GM19455 (cell line): ENCODE measurements at regions not wholly inside any gene's neighbourhood (a gene's known extent, or its start where the extent isn't known, plus 50 kb on each side); places are given as distances from the start of the nearest gene placed in this dataset.

Source experiments
- ATAC-seq: cut with Tn5 transposase; IDR thresholded peaks from one replicate; pipeline ENCODE4 v1.9.1; 2021; ENCODE audit not compliant: unreplicated experiment

DNA sequence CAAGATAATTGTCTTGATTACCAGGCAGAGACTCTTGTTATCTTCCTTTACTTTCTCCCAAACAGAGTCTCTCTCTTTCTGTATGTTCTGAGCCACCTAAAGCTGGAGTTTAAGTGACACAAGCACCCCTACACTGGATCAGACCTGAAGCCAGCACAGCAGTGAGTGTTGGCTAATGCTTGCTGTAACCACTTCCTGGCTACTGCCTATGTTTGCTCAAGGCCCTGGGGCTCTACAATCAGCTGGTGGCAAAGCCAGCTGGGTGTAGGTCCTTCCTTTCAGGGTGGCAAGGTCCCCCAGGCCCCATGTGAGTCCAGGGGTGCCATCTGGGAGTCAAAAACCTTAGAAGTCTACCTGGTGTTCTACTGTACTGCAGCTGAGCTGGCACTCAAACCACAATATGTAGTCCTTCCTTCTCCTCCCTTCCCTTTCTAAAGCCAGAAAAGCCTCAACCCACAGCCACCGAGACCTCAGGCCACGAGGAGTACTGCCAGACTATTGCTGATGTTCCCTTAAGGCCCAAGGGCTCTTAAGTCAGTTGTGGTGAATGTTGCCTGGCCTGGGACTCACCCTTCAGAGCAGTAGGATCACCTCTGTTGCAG, 416.3 kb downstream of the ADRA2A start:
- ATAC-seq: no peak

DNA sequence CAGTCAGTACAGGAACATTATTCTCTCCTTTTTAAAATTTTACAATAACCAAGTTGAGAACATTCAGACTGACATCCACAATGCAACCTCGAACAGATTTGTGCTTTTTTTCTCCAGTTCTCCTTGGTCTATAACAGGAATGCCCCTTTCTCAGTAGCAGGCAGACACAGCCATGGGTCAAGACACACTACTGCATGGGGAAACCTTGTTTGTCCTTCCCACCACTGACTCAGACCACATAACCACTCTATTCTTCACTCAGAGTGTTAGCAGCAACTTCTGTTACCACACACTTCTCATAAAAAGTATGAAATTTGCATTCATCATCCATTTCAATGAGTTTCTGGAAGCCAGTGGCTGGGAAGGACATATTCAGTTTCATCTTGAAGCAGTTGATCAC, 421.7 kb downstream of the ADRA2A start:
- ATAC-seq: no peak

DNA sequence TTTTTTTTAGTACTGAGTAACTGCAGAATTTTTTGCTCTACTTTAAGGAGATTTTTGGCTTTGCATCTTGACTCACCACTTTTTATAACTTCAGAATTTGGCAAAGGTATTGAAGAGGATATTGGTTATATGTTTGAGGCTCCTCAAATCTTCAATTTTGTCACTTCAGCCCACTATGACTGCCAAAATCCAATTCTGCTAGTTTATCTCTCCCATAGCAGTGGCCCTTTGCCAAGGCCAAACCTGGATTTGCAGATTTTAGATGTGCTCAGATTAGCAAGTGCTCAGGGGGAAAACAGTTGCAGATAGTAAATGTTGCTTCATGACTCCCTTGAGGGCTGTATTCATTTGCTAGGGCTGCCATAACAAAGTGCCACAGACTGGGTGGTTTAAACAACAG, 427.5 kb downstream of the ADRA2A start:
- ATAC-seq: no peak

DNA sequence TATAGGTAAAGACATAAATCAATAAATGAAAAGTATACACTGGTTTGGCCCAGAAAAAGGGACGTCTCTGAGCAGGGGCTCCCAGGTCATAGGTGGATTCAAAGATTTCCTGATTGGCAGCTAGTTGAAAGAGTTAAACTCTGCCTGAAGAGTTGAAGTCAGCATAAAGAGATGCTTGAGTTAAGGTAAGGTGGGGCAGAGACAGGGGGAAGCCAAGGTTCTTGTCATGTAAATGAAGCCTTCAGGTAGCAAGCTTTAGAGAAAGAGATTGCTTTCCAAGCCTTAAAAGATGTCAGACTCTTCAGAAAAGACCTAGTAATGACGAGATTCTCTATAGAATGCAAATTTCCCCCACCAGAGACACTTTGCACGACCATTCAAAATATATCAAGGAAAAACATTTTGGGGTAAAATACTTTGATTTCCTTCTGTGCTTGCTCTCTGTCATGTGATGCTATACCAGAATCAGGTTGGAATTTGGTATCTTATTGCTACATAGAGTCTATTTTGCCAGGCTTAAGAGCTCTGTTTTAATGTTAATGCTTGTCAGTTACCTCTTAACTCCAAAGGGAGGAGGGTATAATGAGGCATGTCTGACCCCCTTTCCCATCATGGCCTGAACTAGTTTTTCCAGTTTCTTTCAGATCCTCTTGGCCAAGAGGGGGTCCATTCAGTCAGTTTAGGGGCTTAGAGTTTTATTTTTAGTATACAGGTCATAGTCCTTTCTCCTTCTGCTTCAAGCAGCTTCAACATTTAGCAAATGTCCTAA, 429.6 kb downstream of the ADRA2A start:
- no peak for ATAC-seq

DNA sequence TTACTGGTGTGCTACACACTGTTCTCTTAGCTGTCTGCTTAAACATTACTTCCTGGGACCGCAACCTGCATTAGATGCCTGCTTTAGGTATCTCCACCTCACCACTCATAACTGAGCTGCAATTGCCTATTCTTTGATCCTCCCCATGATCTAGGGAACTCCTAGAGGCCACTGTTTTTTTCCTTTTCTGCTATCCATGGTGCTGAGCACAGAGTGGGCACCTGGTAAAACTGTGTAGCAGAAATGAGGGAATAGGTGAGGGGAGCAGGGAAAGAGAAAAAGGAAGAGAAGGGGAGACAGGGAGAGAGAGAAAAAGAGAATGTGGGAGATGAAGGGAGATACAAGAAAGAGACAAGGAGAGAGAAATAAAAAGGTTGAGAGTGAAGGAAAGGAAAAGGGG, 434.9 kb downstream of the ADRA2A start:
- no peak for ATAC-seq

DNA sequence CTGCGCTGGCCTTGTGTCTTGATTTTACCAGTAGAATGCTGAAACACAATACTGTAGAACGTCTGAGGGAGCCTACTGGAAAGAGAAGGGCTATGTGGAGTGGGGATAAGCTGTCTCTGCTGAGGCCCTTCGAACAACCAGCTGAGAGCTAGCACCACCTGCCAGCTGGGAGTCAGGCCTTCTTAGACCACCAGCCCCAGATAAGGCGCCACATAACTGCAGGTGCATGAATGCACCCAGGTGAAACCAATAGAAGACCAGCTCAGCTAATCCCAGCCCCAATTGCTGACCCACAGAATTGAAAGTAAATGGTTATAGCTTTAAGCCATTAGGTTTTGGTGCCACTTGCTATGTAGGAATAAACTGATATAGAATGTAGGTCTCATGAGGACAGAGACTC, 438.4 kb downstream of the ADRA2A start:
- ATAC-seq: no peak

DNA sequence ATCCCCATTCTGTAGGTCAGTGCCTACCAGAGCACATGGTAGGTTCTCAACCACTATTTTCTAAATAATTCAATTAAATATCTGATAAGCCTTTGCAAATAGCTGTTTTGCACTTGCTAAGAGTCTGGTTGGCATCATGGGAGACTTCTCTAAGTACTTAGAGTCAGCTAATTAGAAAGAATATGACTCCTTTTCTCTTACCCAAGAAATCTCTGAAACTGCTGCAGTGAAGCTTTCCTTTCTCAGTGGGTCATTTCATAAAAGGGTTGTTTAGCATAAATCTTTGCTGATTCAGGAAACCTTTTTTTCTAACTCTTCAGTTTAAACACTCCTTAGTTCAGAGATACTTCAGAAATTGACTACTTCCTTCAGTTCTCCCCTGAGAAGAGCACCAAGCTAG, 438.9 kb downstream of the ADRA2A start:
- no peak for ATAC-seq

DNA sequence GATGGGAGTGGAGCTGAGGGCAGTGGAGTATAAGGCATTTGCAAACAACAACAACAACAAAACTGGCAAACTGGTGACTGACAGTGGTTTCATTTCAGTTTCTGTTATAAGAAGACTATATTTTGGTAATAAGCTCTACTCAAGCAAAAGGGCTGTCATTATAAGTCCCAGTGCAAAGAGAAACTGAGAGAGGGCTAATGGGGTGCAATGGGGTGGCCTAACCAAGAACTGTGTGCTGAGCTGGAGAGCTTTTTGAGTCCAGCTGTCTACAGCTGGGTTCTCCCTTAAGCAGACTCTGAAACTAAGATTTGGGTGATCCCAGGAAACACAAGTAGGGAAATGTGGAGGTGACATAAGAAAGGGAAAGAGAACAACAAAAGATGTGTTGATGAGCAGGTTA, 439.3 kb downstream of the ADRA2A start:
- ATAC-seq: no peak

DNA sequence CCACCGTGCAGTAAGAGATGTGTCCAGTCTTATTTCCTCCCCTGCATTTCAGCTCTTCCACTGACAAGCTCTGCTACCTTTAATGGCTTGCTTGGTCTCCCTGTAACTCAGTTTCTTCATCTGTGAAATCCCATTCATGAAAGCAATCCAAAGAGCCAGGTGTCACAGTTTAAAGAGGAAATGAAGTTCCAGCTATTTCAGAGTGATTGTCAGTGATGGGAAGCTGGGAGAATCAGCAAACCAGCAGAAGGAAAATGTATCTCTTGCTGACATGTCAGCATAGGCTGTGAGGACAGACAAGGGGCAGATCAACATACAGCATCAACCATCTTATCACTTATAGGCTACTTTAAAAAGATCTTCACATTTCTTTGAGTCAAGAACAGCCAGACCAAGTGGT, 445.3 kb downstream of the ADRA2A start:
- ATAC-seq: no peak

DNA sequence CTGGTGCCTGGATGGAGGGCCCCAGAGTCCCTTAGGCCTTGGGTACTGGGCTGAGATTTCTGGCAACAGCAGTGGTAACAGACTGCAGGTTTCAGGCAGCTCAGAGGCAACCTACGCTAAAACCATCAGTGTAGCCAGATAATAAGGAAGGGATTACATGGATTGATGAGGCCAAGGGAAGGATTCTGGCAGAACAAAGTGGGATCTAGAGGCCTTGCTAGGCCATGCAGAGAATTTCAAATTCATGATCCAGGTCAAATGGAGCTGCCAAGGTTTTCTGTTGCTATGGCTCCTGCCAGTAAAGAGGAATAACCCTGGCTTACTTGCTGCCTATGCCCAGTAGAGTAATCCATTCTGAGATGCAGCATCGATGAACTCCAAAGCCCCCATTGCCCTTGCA, 445.7 kb downstream of the ADRA2A start:
- no peak for ATAC-seq

DNA sequence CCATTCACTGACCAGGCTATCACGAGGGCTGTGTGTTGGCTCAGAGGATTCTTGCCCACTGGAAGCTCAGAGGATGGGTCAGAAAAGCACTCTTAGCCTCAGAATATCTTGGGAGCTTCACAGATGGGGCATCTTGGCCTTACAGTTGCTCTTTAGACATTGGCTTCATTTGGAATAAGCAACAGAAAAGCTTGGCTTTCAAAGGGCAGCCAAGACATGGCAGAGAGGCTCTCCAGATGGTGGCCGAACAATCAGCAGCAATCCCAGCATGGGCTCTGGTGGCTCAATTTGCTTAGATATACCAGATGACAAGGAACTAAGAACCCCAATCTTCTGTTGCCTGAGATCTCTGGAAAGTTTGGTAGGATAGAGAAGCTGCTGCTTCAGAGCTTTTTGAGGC, 446.2 kb downstream of the ADRA2A start:
- ATAC-seq: no peak

DNA sequence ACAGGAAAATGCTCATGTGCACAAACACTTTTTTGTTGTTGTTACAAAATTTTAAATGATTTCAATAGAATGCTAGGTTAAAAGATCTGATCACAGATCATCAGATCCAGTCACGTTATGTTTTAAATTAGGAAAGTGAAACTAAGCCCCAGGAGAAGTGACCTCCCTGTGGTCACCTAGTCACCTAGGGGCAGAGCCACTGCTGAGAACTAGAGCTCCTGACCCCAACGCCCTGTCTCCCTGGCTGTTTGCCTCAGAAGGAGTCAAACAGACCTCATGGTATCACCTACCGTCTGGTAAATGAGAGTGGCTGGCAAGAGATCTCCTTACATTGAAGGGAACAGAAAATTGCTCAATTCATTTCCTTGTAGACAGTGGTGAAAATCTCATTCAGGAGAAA, 447.3 kb downstream of the ADRA2A start:
- no peak for ATAC-seq

DNA sequence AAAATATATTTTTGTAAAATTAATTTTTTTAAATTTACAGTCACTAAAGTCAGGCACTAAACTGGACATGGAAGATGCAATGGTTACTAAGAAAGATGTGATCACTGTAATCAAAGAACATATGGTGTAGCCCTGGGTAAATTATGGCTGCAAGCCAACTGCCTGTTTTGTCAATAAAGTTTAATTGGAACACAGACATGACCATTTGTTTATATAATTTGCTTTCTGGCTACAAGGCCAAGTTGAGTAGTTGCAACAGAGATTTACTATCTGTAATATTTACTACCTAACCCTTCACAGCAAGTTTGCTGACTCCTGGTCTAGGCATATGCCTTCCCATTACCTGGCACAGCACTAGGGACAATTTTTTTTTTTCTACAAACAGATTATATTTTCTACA, 448.9 kb downstream of the ADRA2A start:
- ATAC-seq: no peak

DNA sequence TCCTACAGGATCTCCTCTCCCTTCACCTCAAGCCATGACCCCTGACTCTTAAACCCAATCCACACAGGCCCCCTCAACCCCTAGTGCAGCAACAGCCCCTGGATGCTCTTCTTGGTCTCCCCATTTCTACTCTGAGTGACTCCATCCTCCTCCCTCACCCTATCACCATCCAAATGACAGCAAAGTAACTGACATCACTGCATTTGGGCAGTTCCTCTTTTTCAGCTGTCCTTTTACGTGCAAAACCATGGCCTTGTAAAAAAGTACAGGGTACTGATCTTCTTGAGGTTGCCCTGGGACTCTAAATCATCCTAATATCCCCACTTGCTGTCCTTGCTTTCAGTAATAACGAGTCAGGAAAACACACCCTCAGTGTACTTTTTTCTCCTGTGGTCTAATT, 454.9 kb downstream of the ADRA2A start:
- no peak for ATAC-seq

DNA sequence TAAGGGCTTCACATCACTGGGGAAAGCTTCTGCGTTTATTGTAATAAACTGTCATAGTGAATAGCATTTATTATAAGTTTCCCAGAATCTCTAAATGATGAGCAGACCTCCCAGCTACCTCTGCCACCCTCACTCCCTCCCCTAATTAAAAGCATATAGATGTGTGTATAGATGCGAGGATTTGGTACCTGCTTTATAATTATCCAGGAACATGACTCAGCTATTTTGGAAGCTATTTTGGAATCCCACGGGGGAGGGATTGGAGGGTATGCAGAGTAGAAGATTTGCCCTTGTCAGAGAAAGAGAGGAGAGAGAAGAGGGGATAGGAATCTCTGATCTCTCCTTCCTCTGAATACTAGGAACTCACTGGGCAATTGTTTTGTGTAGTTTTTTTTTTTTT, 455.3 kb downstream of the ADRA2A start:
- ATAC-seq: no peak

DNA sequence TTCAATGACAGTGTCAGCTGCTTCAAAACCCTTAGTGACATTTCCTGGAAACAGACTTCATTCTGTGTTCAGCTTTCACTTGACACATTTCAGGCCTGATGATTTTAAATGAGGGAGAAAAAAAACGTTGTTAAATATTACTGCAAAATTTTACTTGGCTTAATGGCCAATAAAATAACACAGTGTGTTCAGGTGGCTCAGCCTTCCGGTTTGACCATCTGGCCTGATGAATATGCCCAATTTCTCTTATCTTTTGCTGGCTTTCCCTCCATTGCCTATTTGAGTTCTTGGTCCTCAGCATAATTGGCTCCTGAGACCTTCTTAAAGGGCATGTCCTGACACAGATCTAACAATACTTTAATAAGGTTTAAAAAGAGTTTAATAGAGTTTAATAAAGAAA, 462.4 kb downstream of the ADRA2A start:
- no peak for ATAC-seq

DNA sequence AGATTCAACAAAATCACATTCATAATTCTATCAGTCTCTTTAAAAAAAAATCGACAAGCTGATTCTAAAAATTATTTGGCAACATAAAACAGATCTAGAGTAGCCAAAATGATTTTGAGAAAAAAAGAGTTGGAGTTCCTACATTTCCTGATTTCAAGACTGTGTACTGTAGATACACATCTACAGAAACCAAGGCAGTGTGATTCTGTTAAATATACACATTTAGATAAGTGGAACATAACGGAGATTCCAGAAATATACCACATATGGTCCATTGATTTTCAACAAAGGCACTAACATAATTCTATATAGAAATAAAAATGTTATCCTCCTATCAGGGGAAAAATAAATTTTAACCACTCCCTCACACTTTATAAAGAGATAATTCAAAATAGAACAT, 467.0 kb downstream of the ADRA2A start:
- ATAC-seq: no peak

DNA sequence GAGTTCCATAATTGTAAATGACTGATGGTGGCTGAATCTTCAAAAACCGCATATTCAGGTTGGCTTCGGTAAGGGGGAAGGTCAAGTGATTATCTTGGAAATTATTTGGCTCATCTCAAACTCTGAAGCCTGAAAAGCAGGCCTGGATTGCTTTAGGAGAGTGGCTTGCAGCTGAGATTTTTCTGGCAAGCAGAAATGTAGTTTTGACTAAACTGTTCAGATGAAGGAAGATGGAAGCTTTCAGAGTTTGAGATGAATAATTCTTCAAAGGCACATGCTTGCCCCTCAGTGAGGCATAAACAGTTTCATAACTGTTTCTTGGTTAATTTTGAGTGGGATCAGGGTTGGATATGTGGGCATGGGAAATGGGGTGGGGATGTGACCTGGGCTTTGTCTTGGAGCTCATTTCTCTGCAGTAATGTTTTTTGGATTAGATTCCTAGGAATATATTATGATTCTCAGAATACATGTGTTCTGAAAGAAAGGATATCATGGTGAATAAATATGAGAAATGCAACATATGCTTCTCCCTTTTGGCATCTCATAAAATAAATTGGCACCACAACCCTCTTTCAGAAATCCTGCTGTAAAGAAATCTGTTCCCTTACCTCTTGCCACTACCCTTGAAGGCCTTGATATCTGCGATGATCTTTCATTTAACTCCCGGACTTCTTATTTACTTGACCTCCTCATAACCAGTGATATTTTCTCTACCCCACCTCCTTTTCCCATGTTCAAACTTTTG, 469.2 kb downstream of the ADRA2A start:
- ATAC-seq: no peak

DNA sequence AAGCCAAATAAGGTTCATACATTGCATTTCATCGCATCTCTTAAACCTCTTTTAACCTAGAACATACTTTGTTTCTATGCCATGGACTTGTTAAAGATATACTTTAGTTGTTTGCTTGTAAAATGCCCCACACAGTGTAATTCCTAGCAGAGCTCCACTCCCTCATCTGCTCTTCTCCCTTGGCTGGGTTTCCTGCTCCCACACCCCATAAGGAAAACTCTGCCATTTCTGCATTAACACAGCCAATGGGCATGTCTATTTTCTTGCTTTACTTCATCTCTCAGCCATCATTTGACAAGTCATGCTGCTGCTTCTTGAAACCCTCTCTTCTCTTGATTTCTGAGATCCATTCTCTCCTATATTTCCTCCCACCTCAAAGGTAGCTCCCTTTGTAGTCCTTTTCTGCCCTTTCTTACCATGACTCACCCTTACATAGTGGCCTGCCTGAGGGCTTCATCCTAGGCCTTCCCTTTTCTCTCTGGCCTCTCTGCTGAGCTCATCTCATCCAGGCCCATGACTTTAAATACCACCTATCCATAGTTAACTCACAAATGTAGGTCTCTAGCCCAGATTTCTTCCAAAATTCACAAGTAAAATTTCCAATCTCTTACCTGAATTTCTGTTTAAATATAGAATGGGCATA, 471.4 kb downstream of the ADRA2A start:
- no peak for ATAC-seq

DNA sequence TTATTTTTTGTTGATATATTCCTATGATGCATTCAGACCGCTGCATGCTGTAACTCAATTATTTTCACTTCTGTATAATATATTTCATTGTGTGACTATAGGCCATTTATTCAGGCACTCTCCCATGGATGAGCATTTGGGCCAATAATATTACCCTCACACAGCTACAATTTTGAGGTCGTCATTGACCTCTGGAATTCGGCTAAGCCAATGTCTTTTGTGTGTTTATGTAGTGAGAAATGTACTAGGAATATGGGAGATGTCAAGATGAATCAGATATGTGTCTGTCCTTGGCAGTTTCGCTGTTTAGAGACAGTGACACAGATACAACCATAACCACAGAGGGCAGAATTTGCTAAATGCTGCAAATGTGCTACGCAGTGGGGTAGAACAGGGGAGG, 474.2 kb downstream of the ADRA2A start:
- ATAC-seq: no peak

DNA sequence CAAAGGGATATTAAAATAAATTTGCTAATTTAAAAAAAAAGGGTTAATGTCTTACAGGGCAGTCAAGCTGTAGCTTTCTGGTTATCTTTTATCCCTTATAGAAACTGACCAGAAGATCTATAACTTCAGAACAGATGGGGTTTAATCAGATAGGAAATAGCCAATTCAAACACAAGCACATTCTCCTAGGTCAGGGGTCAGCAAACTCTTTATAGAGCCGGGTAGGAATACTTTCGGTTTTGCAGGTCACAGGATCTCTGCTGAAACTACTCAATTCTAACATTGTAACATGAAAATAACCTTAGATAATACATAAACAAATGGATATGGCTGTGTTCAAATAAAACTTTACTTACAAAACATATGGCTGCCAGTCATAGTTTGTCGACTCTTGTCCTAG, 479.8 kb downstream of the ADRA2A start:
- no peak for ATAC-seq

DNA sequence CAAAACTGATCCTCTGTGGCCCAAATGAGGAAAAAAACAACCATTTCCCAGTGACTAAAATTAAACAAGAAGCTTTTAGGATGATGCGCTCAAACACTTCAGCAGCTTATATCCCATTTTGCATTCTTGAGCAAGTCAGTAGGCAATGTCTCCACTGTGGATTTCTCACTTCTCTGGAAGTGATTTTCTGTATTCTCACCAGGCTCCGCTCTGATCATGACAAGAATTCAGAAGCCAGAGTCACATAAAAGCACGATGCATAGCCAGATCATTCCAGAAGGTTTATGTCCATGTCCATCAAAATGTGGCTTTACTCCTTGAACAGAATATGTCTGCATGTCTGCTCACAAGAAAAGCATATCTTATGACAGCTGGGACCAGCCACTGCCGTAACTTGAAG, 481.4 kb downstream of the ADRA2A start:
- no peak for ATAC-seq
